ENCODE measurements at regions not wholly inside any gene's neighbourhood (a gene's known extent, or its start where the extent isn't known, plus 50 kb on each side); places are given as distances from the start of the nearest gene placed in this dataset.
A peak's percentile ranks its signal among the peaks of the same experiment; 100 is the strongest.

DNA sequence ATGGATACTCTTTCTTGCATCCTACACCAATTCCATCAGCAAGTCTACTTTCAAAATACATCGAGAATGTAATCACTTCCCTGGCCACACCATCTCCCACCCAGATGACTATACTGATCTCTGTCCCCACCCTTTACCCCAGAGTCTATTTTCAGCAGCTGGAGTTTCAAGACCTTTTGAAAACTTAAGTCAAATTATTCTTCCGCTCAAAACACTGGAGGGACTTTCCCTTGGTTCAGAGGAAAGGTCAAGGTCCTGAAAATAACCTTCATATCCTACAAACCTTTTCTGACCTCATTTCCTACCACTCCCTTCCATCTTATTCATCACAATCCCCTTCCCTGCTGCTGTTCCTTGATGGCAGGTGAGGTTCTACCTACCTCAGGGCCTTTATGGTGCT lies 58.8 kb upstream of the LYPD6 start:
- FAIRE-seq, result no peak

DNA sequence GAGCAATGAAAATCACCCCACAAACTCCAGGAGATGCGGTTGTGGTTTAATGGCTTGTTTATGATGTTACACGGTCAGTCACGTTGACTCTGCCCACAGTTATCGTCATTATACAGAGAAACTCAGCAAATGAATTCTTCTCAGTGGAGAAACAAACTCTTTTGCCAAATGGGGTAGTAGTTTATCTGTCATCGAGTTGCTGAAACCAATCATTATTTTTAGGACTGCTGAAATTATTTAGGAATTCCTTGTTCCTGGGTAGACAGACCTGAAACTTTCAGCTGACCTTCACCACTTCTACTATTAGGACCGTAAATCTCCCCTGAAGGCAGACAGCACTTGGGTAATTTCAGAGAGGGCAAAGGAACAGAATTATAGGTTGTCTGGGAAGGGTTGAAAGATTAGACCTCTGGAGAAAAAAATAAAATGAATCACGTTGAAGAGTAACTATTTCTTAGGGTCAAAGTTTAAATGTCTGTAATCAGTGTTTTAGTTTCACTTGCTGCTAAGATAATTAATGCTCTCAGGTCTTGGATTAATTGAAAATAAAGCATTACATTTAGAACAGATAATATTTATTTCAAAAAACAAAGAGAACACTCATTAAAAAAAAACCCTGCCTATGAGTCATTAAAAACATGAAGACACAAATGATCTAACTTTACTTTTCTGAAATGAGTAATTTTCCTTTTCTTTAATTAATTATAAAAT lies 52.1 kb upstream of the LYPD6 start:
- peak; percentile 21 for FAIRE-seq

DNA sequence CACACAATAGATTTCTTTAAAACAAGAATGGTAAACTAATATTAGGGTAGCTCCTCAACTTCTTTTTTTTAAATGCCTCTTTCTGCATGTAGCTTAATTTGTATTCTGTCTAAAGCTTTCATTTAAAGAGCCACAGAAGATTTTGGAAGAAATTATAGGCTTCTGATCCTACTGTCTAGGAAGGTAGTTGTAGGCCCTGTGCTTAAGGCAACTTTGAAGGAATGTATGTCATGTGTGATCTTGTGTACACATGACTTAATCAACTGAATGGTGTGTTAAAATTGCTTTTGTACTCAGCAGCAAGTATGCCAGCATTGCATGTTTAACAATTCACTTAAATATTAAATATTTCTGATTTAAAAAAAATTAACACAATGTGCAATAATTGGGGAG lies 51.5 kb upstream of the LYPD6 start:
- FAIRE-seq, result no peak
